Limb (tissue), 2 donors: ENCODE measurements at regions not wholly inside any gene's neighbourhood (a gene's known extent, or its start where the extent isn't known, plus 50 kb on each side); places are given as distances from the start of the nearest gene placed in this dataset.
"Not testable (repeated sequence)": the region's sequence is repeated elsewhere in the genome, so short reads cannot be mapped to it uniquely, and the experiment has no call there.

Experiments
- DNase-seq, 2 donors: peaks; one replicate each; pipeline ENCODE4 v3.0.0-alpha.2; 2016; ENCODE audit errors: extremely low spot score in 2 of 2

- DNase-seq: peak; percentile 24 to 44
Measured at GRCh38 chr2:145563741-145564615, 1044.1 kb upstream of the ZEB2 start.

- DNase-seq: no peak
Measured at GRCh38 chr2:145561152-145561551, 1041.2 kb upstream of the ZEB2 start.

- DNase-seq: no peak
Measured at GRCh38 chr2:145558617-145559350, 1038.9 kb upstream of the ZEB2 start.

GRCh38 chr2:145555360-145555759, 1035.4 kb upstream of the ZEB2 start:
- no peak for DNase-seq

GRCh38 chr2:145551686-145552085, 1031.8 kb upstream of the ZEB2 start:
- DNase-seq: no peak

- no peak for DNase-seq
Measured at GRCh38 chr2:145548479-145548878, 1028.6 kb upstream of the ZEB2 start.

- DNase-seq: no peak
Measured at GRCh38 chr2:145547620-145548019, 1027.7 kb upstream of the ZEB2 start.

GRCh38 chr2:145546091-145546490, 1026.2 kb upstream of the ZEB2 start:
- DNase-seq: no peak

GRCh38 chr2:145543856-145544255, 1023.9 kb upstream of the ZEB2 start:
- DNase-seq: no peak

GRCh38 chr2:145543155-145543554, 1023.2 kb upstream of the ZEB2 start:
- no peak for DNase-seq

- no peak for DNase-seq
Measured at GRCh38 chr2:145541028-145541427, 1021.1 kb upstream of the ZEB2 start.

GRCh38 chr2:145538661-145539350, 1018.9 kb upstream of the ZEB2 start:
- DNase-seq: no peak

- DNase-seq: no peak
Measured at GRCh38 chr2:145530653-145531052, 1010.7 kb upstream of the ZEB2 start.

GRCh38 chr2:145524836-145525235, 1004.9 kb upstream of the ZEB2 start:
- DNase-seq: no peak

- no peak for DNase-seq
Measured at GRCh38 chr2:145524303-145524702, 1004.4 kb upstream of the ZEB2 start.

GRCh38 chr2:145519254-145519653, 999.3 kb upstream of the ZEB2 start:
- DNase-seq: not testable (repeated sequence)

GRCh38 chr2:145511946-145512345, 992.0 kb upstream of the ZEB2 start:
- no peak for DNase-seq

GRCh38 chr2:145503511-145503910, 983.6 kb upstream of the ZEB2 start:
- DNase-seq: no peak

GRCh38 chr2:145501920-145502319, 982.0 kb upstream of the ZEB2 start:
- DNase-seq: no peak

GRCh38 chr2:145495590-145495989, 975.7 kb upstream of the ZEB2 start:
- DNase-seq: no peak

- no peak for DNase-seq
Measured at GRCh38 chr2:145494441-145494840, 974.5 kb upstream of the ZEB2 start.

- no peak for DNase-seq
Measured at GRCh38 chr2:145488571-145488970, 968.7 kb upstream of the ZEB2 start.
